ENCODE measurements at regions not wholly inside any gene's neighbourhood (a gene's known extent, or its start where the extent isn't known, plus 50 kb on each side); places are given as distances from the start of the nearest gene placed in this dataset.

GRCh38 chr11:110019675-110020074, 73.5 kb upstream of the ZC3H12C start:
- no peaks in the 10 kb centered on the region for H3K4me1 ChIP-seq (ENCODE audit: insufficient read depth, low read length)
- H3K4me3 ChIP-seq (ENCODE audit: low read length) = no peak overlapping the region
- H3K9ac ChIP-seq (ENCODE audit: low read depth, low read length) = no peak overlapping the region
- no peaks in the 10 kb centered on the region for H3K36me3 ChIP-seq (ENCODE audit: insufficient read depth, low read depth, low read length)
- no peaks in the 10 kb centered on the region for H3K9me3 ChIP-seq (ENCODE audit: insufficient read depth, low read depth, low read length)
- no peak overlapping the region for H3K27ac ChIP-seq (ENCODE audit: low read length)
- H3K27me3 ChIP-seq (ENCODE audit: insufficient read depth, low read length) = no peaks in the 10 kb centered on the region

DNA sequence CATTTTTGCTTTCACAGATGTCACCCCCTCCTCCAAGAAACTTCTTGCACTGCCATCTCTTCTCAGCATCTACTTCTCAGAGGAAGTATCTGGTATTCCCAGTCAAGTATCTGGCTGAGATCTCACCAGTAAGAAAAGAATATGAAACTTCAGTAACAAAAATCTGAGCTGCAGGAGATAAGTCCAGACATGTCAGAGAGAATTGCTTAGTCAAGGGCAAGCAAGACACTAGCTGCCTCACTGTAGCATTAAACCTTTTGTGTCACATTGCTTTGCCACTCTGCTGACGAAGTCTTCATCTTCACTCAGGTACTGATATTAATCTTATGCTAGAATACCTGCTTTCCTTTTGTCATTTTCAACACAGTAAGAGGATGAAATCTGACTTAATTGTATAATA, 70.6 kb upstream of the ZC3H12C start:
- H3K4me3 ChIP-seq (ENCODE audit: low read length) = no peak overlapping the region
- H3K27me3 ChIP-seq (ENCODE audit: insufficient read depth, low read length) = no peaks in the 10 kb centered on the region
- no peaks in the 10 kb centered on the region for H3K4me1 ChIP-seq (ENCODE audit: insufficient read depth, low read length)
- no peak overlapping the region for H3K9ac ChIP-seq (ENCODE audit: low read depth, low read length)
- H3K9me3 ChIP-seq (ENCODE audit: insufficient read depth, low read depth, low read length) = no peaks in the 10 kb centered on the region
- no peak overlapping the region for H3K27ac ChIP-seq (ENCODE audit: low read length)
- no peaks in the 10 kb centered on the region for H3K36me3 ChIP-seq (ENCODE audit: insufficient read depth, low read depth, low read length)

- no peak overlapping the region for H3K27ac ChIP-seq (ENCODE audit: low read length)
- H3K9ac ChIP-seq (ENCODE audit: low read depth, low read length) = no peak overlapping the region
- no peaks in the 10 kb centered on the region for H3K27me3 ChIP-seq (ENCODE audit: insufficient read depth, low read length)
- H3K36me3 ChIP-seq (ENCODE audit: insufficient read depth, low read depth, low read length) = no peaks in the 10 kb centered on the region
- H3K4me1 ChIP-seq (ENCODE audit: insufficient read depth, low read length) = no peaks in the 10 kb centered on the region
- H3K4me3 ChIP-seq (ENCODE audit: low read length) = no peak overlapping the region
- H3K9me3 ChIP-seq (ENCODE audit: insufficient read depth, low read depth, low read length) = no peaks in the 10 kb centered on the region
Observed at GRCh38 chr11:110023711-110024110, 69.5 kb upstream of the ZC3H12C start.

GRCh38 chr11:110026858-110027626, 66.2 kb upstream of the ZC3H12C start:
- H3K9ac ChIP-seq (ENCODE audit: low read depth, low read length) = no peak overlapping the region
- H3K36me3 ChIP-seq (ENCODE audit: insufficient read depth, low read depth, low read length) = no peaks in the 10 kb centered on the region
- no peaks in the 10 kb centered on the region for H3K27me3 ChIP-seq (ENCODE audit: insufficient read depth, low read length)
- no peaks in the 10 kb centered on the region for H3K9me3 ChIP-seq (ENCODE audit: insufficient read depth, low read depth, low read length)
- H3K4me3 ChIP-seq (ENCODE audit: low read length) = no peak overlapping the region
- H3K4me1 ChIP-seq (ENCODE audit: insufficient read depth, low read length) = no peaks in the 10 kb centered on the region
- no peak overlapping the region for H3K27ac ChIP-seq (ENCODE audit: low read length)

DNA sequence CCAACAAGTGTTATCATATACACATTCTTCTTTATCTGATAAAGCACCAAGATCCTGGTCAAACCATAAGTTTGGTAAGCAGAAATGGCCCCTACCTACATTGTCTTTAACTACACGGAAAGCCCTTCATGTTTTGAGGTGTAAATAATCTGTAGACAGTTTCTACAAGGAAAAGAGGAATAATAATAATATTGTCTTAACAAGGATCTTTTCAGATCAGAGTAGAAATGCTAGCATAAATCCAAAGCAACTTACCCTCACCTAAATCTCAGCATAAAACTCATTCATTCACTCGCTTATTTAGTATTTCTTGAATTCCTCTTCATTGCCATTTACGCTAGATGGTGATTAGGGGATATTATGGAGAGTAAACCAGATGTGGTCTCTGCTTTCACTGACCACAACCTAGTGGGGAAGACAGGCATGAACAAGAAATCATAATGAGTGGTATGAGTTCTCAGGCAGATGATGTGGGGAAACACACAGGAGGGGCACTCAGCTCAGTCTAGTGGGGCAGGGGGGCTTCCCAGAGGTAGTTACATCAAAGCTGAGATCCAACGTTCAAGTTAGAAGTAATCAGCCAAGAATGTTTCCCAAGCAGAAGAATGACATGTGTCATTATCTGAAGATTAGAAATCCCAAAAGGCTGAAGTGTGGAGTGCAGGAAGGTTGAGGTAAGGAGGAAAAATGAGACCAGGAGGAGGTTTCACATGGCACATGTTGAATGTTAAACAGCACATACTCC, 65.4 kb upstream of the ZC3H12C start:
- Histone ChIP-seq H3K27me3 (ENCODE audit: insufficient read depth, low read length) (no peaks in the 10 kb centered on the region), H3K9ac (ENCODE audit: low read depth, low read length) (no peak overlapping the region), H3K9me3 (ENCODE audit: insufficient read depth, low read depth, low read length) (no peaks in the 10 kb centered on the region), H3K27ac (ENCODE audit: low read length) (no peak overlapping the region), H3K4me1 (ENCODE audit: insufficient read depth, low read length) (no peaks in the 10 kb centered on the region), H3K4me3 (ENCODE audit: low read length) (no peak overlapping the region), H3K36me3 (ENCODE audit: insufficient read depth, low read depth, low read length) (no peaks in the 10 kb centered on the region)

DNA sequence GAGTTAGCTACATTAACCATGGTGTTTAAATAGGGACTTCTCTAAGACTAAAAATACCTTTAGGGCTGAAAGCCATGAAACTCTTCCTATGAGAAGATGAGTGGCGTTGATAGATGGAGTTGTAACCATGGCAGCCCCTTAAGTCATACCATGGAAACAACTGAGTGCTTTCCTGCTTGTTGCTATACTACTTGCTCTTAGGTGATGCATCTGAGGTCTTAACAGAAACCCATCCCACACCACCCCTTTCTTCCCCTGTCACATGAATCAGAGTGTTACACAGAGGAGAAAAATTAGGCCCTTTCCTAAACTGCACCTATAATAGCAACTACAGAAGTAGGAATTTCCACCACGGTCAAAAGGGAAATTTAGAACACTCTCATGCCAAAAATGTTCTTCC, 64.3 kb upstream of the ZC3H12C start:
- Histone ChIP-seq H3K9ac (ENCODE audit: low read depth, low read length) (no peak overlapping the region), H3K36me3 (ENCODE audit: insufficient read depth, low read depth, low read length) (no peaks in the 10 kb centered on the region), H3K27ac (ENCODE audit: low read length) (no peak overlapping the region), H3K4me1 (ENCODE audit: insufficient read depth, low read length) (no peaks in the 10 kb centered on the region), H3K9me3 (ENCODE audit: insufficient read depth, low read depth, low read length) (no peaks in the 10 kb centered on the region), H3K4me3 (ENCODE audit: low read length) (no peak overlapping the region), H3K27me3 (ENCODE audit: insufficient read depth, low read length) (no peaks in the 10 kb centered on the region)

- Histone ChIP-seq H3K27ac (ENCODE audit: low read length) (no peak overlapping the region), H3K27me3 (ENCODE audit: insufficient read depth, low read length) (no peaks in the 10 kb centered on the region), H3K4me1 (ENCODE audit: insufficient read depth, low read length) (no peaks in the 10 kb centered on the region), H3K4me3 (ENCODE audit: low read length) (no peak overlapping the region), H3K9ac (ENCODE audit: low read depth, low read length) (no peak overlapping the region), H3K36me3 (ENCODE audit: insufficient read depth, low read depth, low read length) (no peaks in the 10 kb centered on the region), H3K9me3 (ENCODE audit: insufficient read depth, low read depth, low read length) (no peaks in the 10 kb centered on the region)
Observed at GRCh38 chr11:110029714-110030113, 63.5 kb upstream of the ZC3H12C start.

DNA sequence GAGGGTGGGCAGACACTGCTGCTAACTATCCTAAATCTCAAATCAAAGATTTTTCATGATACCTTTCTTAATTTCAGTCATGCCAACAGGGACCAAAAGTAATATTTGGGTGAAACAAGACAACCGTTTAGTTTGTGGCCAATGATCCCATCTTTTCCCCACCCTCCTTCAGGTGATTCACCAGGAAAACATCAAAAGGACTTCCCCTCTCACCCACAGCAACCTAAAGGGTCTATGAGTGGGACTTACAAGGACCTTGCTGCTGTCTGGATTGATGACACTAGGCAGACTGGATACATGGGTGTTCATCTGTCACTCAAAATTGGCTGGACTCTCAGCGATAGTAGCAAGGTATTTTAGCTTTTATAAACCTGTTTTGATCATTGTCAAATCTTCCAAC, 62.0 kb upstream of the ZC3H12C start:
- Histone ChIP-seq H3K36me3 (ENCODE audit: insufficient read depth, low read depth, low read length) (no peaks in the 10 kb centered on the region), H3K4me3 (ENCODE audit: low read length) (no peak overlapping the region), H3K9ac (ENCODE audit: low read depth, low read length) (no peak overlapping the region), H3K4me1 (ENCODE audit: insufficient read depth, low read length) (no peaks in the 10 kb centered on the region), H3K9me3 (ENCODE audit: insufficient read depth, low read depth, low read length) (no peaks in the 10 kb centered on the region), H3K27me3 (ENCODE audit: insufficient read depth, low read length) (no peaks in the 10 kb centered on the region), H3K27ac (ENCODE audit: low read length) (no peak overlapping the region)

DNA sequence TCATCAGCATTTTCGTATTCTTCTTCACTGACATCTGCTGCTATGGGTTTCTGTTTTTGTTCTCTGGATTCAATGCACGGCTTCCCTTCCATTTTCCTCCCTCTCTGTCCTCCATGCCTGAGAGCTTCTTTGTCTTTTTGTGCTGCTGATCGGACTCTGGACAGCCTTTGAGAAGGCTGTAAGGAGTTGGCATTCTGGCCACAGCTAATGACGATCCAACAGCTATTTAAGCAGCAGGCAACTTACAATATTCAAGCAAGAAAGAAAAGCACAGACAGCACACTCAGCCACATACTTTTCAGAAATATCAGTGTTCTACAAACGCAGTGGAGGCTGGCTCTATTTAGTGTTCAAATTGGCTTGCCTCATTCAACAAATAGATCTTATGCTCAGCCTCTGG, 60.9 kb upstream of the ZC3H12C start:
- Histone ChIP-seq H3K9me3 (ENCODE audit: insufficient read depth, low read depth, low read length) (no peaks in the 10 kb centered on the region), H3K4me1 (ENCODE audit: insufficient read depth, low read length) (no peaks in the 10 kb centered on the region), H3K9ac (ENCODE audit: low read depth, low read length) (no peak overlapping the region), H3K27me3 (ENCODE audit: insufficient read depth, low read length) (no peaks in the 10 kb centered on the region), H3K27ac (ENCODE audit: low read length) (no peak overlapping the region), H3K36me3 (ENCODE audit: insufficient read depth, low read depth, low read length) (no peaks in the 10 kb centered on the region), H3K4me3 (ENCODE audit: low read length) (no peak overlapping the region)

GRCh38 chr11:110032957-110033570, 60.1 kb upstream of the ZC3H12C start:
- Histone ChIP-seq H3K4me3 (ENCODE audit: low read length) (no peak overlapping the region), H3K4me1 (ENCODE audit: insufficient read depth, low read length) (no peaks in the 10 kb centered on the region), H3K36me3 (ENCODE audit: insufficient read depth, low read depth, low read length) (no peaks in the 10 kb centered on the region), H3K9ac (ENCODE audit: low read depth, low read length) (no peak overlapping the region), H3K9me3 (ENCODE audit: insufficient read depth, low read depth, low read length) (no peaks in the 10 kb centered on the region), H3K27ac (ENCODE audit: low read length) (no peak overlapping the region), H3K27me3 (ENCODE audit: insufficient read depth, low read length) (no peaks in the 10 kb centered on the region)

GRCh38 chr11:110034806-110035205, 58.4 kb upstream of the ZC3H12C start:
- H3K4me1 ChIP-seq (ENCODE audit: insufficient read depth, low read length) = no peaks in the 10 kb centered on the region
- no peak overlapping the region for H3K27ac ChIP-seq (ENCODE audit: low read length)
- H3K9ac ChIP-seq (ENCODE audit: low read depth, low read length) = no peak overlapping the region
- H3K27me3 ChIP-seq (ENCODE audit: insufficient read depth, low read length) = no peaks in the 10 kb centered on the region
- no peak overlapping the region for H3K4me3 ChIP-seq (ENCODE audit: low read length)
- no peaks in the 10 kb centered on the region for H3K9me3 ChIP-seq (ENCODE audit: insufficient read depth, low read depth, low read length)
- H3K36me3 ChIP-seq (ENCODE audit: insufficient read depth, low read depth, low read length) = no peaks in the 10 kb centered on the region

DNA sequence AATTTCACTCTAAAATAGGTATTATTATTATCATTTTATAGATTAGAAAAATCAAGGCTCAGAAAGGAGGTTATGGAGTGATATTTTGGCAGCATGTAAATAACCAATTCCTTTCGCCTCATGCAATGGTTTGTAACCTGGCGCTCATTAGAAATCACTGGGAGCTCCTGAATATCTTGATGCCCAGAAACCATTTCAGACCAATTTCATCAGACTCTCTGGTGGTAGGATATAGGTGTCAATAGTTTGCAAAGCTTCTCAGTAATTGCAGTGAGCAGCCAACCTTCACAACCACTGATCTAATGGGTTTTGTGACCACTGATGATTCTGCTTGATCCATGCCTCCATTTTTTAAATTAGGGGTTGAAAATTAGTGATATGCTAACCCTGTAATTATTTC, 57.8 kb upstream of the ZC3H12C start:
- H3K9me3 ChIP-seq (ENCODE audit: insufficient read depth, low read depth, low read length) = no peaks in the 10 kb centered on the region
- no peak overlapping the region for H3K27ac ChIP-seq (ENCODE audit: low read length)
- H3K36me3 ChIP-seq (ENCODE audit: insufficient read depth, low read depth, low read length) = no peaks in the 10 kb centered on the region
- no peak overlapping the region for H3K4me3 ChIP-seq (ENCODE audit: low read length)
- H3K9ac ChIP-seq (ENCODE audit: low read depth, low read length) = no peak overlapping the region
- H3K4me1 ChIP-seq (ENCODE audit: insufficient read depth, low read length) = no peaks in the 10 kb centered on the region
- no peaks in the 10 kb centered on the region for H3K27me3 ChIP-seq (ENCODE audit: insufficient read depth, low read length)

Data from iPS-20b (cell line).